SK-N-SH treated with all-trans-retinoic acid at 6 μM for 48 hours (cell line): ENCODE measurements at regions not wholly inside any gene's neighbourhood (a gene's known extent, or its start where the extent isn't known, plus 50 kb on each side); places are given as distances from the start of the nearest gene placed in this dataset.

ENCODE experiments used
- ATAC-seq: fragments of 200-7000 bp; cut with Tn5 transposase; 3 replicates; pipeline ENCODE4 v1.9.1; 2020; ENCODE audit warnings: mild to moderate bottlenecking, moderate library complexity
- ARNTL ChIP-seq: fragments of 450-650 bp; formaldehyde crosslinking; IDR thresholded peaks from 2 replicates; pipeline ENCODE4 v1.5.0; 2020; ENCODE audit warnings: low read depth, mild to moderate bottlenecking, moderate library complexity, borderline replicate concordance
- CSDC2 ChIP-seq: fragments of 250-450 bp; sonication (Bioruptor Pico); IDR thresholded peaks from 2 replicates; pipeline ENCODE4 v1.5.0; 2020; ENCODE audit warnings: mild to moderate bottlenecking, moderate library complexity
- ESRRG ChIP-seq: fragments of 250-450 bp; sonication (Bioruptor Pico); IDR thresholded peaks from 2 replicates; pipeline ENCODE4 v1.6.1; 2021; ENCODE audit warnings: mild to moderate bottlenecking
- GLIS3 ChIP-seq: fragments of 250-450 bp; sonication (Bioruptor Pico); IDR thresholded peaks from 2 replicates; pipeline ENCODE4 v1.5.0; 2020; ENCODE audit warnings: mild to moderate bottlenecking, moderate library complexity
- ISL1 ChIP-seq: fragments of 250-450 bp; sonication (Bioruptor Pico); IDR thresholded peaks from 2 replicates; pipeline ENCODE4 v2.1.2; 2022; ENCODE audit warnings: mild to moderate bottlenecking, moderate library complexity
- OSR1 ChIP-seq: fragments of 250-450 bp; sonication (Bioruptor Pico); IDR thresholded peaks from 2 replicates; pipeline ENCODE4 v1.8.0; 2022; ENCODE audit warnings: moderate library complexity, mild to moderate bottlenecking, inconsistent platforms
- POU6F1 ChIP-seq: fragments of 250-450 bp; sonication (Bioruptor Pico); IDR thresholded peaks from 2 replicates; pipeline ENCODE4 v1.8.0; 2021; ENCODE audit warnings: low read depth, mild to moderate bottlenecking, moderate library complexity, borderline replicate concordance
- PPARA ChIP-seq: fragments of 250-450 bp; sonication (Bioruptor Pico); IDR thresholded peaks from 2 replicates; pipeline ENCODE4 v1.5.0; 2020; ENCODE audit warnings: mild to moderate bottlenecking, borderline replicate concordance
- RARB ChIP-seq: fragments of 250-450 bp; sonication (Bioruptor Pico); IDR thresholded peaks from 2 replicates; pipeline ENCODE4 v1.8.0; 2021; ENCODE audit warnings: mild to moderate bottlenecking, moderate library complexity
- SNAI2 ChIP-seq: fragments of 250-450 bp; sonication (Bioruptor Pico); IDR thresholded peaks from 2 replicates; pipeline ENCODE4 v1.5.0; 2020; ENCODE audit warnings: mild to moderate bottlenecking, moderate library complexity
- TCF4 ChIP-seq: fragments of 250-450 bp; sonication (Bioruptor Pico); IDR thresholded peaks from 2 replicates; pipeline ENCODE4 v1.8.0; 2021; ENCODE audit warnings: mild to moderate bottlenecking, moderate library complexity, borderline replicate concordance
- TOX ChIP-seq: fragments of 250-450 bp; sonication (Bioruptor Pico); IDR thresholded peaks from 2 replicates; pipeline ENCODE4 v1.8.0; 2021; ENCODE audit warnings: mild to moderate bottlenecking, moderate library complexity, borderline replicate concordance
- TSHZ2 ChIP-seq: fragments of 250-450 bp; sonication (Bioruptor Pico); IDR thresholded peaks from 2 replicates; pipeline ENCODE4 v1.5.0; 2020; ENCODE audit warnings: mild to moderate bottlenecking, moderate library complexity
- ZC3H10 ChIP-seq: fragments of 250-450 bp; sonication (Bioruptor Pico); IDR thresholded peaks from 2 replicates; pipeline ENCODE4 v1.5.1; 2021; ENCODE audit warnings: mild to moderate bottlenecking, moderate library complexity
- ZFP3 ChIP-seq: fragments of 250-450 bp; sonication (Bioruptor Pico); IDR thresholded peaks from 2 replicates; pipeline ENCODE4 v1.5.0; 2020; ENCODE audit warnings: mild to moderate bottlenecking, moderate library complexity
- ZFP30 ChIP-seq: fragments of 450-650 bp; formaldehyde crosslinking; IDR thresholded peaks from 2 replicates; pipeline ENCODE4 v1.5.0; 2022; ENCODE audit warnings: mild to moderate bottlenecking, moderate library complexity
- ZNF565 ChIP-seq: fragments of 450-650 bp; formaldehyde crosslinking; conservative IDR thresholded peaks from 2 replicates; pipeline ENCODE4 v1.5.0; 2020; ENCODE audit warnings: low read depth, mild to moderate bottlenecking, moderate library complexity
- ZNF70 ChIP-seq: fragments of 450-650 bp; formaldehyde crosslinking; IDR thresholded peaks from 2 replicates; pipeline ENCODE4 v1.5.0; 2020; ENCODE audit warnings: mild to moderate bottlenecking, moderate library complexity
- ZNF8 ChIP-seq: fragments of 450-650 bp; formaldehyde crosslinking; IDR thresholded peaks from 2 replicates; pipeline ENCODE4 v1.5.0; 2020; ENCODE audit warnings: mild to moderate bottlenecking, moderate library complexity
- TF ChIP-seq, protein P1 (sequence below): fragments of 250-450 bp; sonication (Bioruptor Pico); IDR thresholded peaks from 2 replicates; pipeline ENCODE4 v1.8.0; 2020; ENCODE audit warnings: mild to moderate bottlenecking, moderate library complexity, borderline replicate concordance
- TF ChIP-seq, protein P2 (sequence below): fragments of 250-450 bp; sonication (Bioruptor Pico); IDR thresholded peaks from 2 replicates; pipeline ENCODE4 v1.5.1; 2020; ENCODE audit warnings: low read depth, mild to moderate bottlenecking, moderate library complexity
- TF ChIP-seq, protein P3 (sequence below): fragments of 250-450 bp; sonication (Bioruptor Pico); IDR thresholded peaks from 2 replicates; pipeline ENCODE4 v1.5.1; 2021; ENCODE audit warnings: mild to moderate bottlenecking, moderate library complexity

- TF ChIP-seq ZNF565 (CRISPR knock-in tag) (no peak), CSDC2 (CRISPR knock-in tag) (no peak), ZFP3 (no peak), ZC3H10 (CRISPR knock-in tag) (no peak), TCF4 (CRISPR knock-in tag) (no peak)
- ATAC-seq, result no peak
Measured at GRCh38 chr7:36092221-36092771, 60.8 kb upstream of the EEPD1 start.

DNA sequence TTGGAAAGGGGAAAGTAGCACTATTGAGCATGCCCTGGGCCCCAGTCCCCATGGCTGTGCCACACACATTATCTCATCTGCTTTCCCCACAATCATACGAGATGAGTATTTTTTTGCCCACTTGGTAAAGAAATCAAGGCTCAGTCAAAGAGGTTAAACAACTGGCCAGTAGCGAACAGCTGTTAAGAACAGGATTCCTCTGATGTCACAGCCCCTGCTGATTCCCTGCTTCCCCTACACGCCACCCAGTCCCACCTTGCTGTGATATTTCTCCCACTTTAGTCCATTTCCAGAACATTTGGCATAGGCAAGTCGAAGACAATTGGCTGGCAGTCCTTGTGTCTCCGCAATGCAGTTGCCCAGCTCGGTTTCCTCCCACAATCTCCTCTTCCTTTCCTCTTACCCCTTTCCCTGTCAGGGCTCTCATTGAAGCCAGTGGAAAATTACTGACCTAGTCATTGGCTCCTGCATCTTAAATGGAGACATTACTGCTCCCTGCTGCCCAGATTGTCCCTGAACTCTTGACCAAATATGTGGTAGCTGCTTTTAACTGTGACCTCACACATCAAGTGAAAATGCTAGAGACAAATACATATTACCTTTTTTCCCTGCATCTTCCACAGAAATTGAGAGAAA is 56.5 kb upstream of the EEPD1 start:
- peak; percentile 60; the same call in 2 of the 3 replicates for ATAC-seq

GRCh38 chr7:36098096-36098495 is 55.0 kb upstream of the EEPD1 start:
- ATAC-seq, result no peak
- TF ChIP-seq, protein P1, sequence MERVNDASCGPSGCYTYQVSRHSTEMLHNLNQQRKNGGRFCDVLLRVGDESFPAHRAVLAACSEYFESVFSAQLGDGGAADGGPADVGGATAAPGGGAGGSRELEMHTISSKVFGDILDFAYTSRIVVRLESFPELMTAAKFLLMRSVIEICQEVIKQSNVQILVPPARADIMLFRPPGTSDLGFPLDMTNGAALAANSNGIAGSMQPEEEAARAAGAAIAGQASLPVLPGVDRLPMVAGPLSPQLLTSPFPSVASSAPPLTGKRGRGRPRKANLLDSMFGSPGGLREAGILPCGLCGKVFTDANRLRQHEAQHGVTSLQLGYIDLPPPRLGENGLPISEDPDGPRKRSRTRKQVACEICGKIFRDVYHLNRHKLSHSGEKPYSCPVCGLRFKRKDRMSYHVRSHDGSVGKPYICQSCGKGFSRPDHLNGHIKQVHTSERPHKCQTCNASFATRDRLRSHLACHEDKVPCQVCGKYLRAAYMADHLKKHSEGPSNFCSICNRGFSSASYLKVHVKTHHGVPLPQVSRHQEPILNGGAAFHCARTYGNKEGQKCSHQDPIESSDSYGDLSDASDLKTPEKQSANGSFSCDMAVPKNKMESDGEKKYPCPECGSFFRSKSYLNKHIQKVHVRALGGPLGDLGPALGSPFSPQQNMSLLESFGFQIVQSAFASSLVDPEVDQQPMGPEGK (CRISPR knock-in tag), result no peak
- no peak for TF ChIP-seq ARNTL (CRISPR knock-in tag)

More for the DNA sequence above, 56.5 kb upstream of the EEPD1 start:
- TF ChIP-seq ISL1 (CRISPR knock-in tag) (no peak), ZNF565 (CRISPR knock-in tag) (no peak), ZFP30 (CRISPR knock-in tag) (no peak), RARB (CRISPR knock-in tag) (no peak), PPARA (CRISPR knock-in tag) (no peak)

DNA sequence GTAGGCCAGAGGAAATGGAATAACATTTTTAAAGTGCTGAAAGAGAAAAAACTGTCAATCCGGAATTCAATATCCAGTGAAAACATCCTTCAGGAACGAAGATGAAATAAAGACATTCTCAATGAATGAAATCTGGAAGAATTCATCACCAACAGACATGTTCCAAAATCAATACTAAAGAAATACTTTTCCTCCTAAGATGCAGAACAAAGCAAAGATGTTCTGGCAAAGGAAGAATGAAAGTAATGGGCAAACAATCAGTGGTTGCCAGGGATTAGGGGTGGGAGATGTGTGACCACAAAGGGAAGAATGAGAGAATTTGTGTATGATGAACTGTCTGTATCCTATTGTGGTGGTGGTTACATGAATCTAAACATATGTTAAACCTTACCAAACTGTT is 52.8 kb upstream of the EEPD1 start:
- ATAC-seq, result peak; percentile 30; the same call in 1 of the 3 replicates

More for the DNA sequence above, 52.8 kb upstream of the EEPD1 start:
- TF ChIP-seq SNAI2 (CRISPR knock-in tag) (no peak), GLIS3 (CRISPR knock-in tag) (no peak), POU6F1 (CRISPR knock-in tag) (no peak), TOX (CRISPR knock-in tag) (no peak), RARB (CRISPR knock-in tag) (no peak), TSHZ2 (CRISPR knock-in tag) (no peak), PPARA (CRISPR knock-in tag) (no peak), ZC3H10 (CRISPR knock-in tag) (no peak), ARNTL (CRISPR knock-in tag) (no peak), OSR1 (no peak), ZNF70 (CRISPR knock-in tag) (no peak), ZNF8 (CRISPR knock-in tag) (no peak), CSDC2 (CRISPR knock-in tag) (no peak), ZFP30 (CRISPR knock-in tag) (no peak), ESRRG (CRISPR knock-in tag) (no peak), ZFP3 (no peak), ZNF565 (CRISPR knock-in tag) (no peak)
- TF ChIP-seq, protein P2, sequence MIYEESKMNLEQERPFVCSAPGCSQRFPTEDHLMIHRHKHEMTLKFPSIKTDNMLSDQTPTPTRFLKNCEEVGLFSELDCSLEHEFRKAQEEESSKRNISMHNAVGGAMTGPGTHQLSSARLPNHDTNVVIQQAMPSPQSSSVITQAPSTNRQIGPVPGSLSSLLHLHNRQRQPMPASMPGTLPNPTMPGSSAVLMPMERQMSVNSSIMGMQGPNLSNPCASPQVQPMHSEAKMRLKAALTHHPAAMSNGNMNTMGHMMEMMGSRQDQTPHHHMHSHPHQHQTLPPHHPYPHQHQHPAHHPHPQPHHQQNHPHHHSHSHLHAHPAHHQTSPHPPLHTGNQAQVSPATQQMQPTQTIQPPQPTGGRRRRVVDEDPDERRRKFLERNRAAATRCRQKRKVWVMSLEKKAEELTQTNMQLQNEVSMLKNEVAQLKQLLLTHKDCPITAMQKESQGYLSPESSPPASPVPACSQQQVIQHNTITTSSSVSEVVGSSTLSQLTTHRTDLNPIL, result no peak
- TF ChIP-seq, protein P1 (CRISPR knock-in tag), result no peak
- TF ChIP-seq, protein P3, sequence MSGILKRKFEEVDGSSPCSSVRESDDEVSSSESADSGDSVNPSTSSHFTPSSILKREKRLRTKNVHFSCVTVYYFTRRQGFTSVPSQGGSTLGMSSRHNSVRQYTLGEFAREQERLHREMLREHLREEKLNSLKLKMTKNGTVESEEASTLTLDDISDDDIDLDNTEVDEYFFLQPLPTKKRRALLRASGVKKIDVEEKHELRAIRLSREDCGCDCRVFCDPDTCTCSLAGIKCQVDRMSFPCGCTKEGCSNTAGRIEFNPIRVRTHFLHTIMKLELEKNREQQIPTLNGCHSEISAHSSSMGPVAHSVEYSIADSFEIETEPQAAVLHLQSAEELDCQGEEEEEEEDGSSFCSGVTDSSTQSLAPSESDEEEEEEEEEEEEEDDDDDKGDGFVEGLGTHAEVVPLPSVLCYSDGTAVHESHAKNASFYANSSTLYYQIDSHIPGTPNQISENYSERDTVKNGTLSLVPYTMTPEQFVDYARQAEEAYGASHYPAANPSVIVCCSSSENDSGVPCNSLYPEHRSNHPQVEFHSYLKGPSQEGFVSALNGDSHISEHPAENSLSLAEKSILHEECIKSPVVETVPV, result no peak
